ENCODE measurements at regions not wholly inside any gene's neighbourhood (a gene's known extent, or its start where the extent isn't known, plus 50 kb on each side); places are given as distances from the start of the nearest gene placed in this dataset.

DNA sequence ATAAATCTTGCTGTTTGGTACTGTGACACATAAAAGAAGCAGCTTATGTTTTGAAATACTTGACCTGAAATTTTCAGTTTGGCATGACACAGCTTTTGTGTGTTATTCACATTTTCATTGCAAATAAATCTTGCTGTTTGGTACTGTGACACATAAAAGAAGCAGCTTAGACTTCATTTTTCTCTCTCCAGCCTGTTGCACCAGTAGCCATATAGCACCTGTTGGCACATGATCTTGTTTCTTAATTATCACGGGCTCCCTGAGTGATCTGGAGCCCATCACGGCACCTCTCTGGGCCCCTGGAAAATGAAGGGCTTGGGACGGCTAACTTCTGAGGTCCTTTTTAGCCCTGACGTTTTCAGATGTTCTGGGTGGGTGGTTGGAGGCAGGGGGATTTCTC, 77.4 kb upstream of the SLCO3A1 start:
- Mint-ChIP-seq H3K4me1 (no peaks in the 10 kb centered on the region), H3K36me3 (ENCODE audit: low read depth) (no peaks in the 10 kb centered on the region), H3K27me3 (ENCODE audit: low read depth) (peaks cover 20% of the 10 kb centered on the region), H3K9me3 (no peaks in the 10 kb centered on the region), H3K27ac (ENCODE audit: unreplicated experiment) (no peak overlapping the region), H3K4me3 (no peak overlapping the region)
- no peak for DNase-seq (ENCODE audit: low read depth, low spot score)
- TF ChIP-seq, protein P1, sequence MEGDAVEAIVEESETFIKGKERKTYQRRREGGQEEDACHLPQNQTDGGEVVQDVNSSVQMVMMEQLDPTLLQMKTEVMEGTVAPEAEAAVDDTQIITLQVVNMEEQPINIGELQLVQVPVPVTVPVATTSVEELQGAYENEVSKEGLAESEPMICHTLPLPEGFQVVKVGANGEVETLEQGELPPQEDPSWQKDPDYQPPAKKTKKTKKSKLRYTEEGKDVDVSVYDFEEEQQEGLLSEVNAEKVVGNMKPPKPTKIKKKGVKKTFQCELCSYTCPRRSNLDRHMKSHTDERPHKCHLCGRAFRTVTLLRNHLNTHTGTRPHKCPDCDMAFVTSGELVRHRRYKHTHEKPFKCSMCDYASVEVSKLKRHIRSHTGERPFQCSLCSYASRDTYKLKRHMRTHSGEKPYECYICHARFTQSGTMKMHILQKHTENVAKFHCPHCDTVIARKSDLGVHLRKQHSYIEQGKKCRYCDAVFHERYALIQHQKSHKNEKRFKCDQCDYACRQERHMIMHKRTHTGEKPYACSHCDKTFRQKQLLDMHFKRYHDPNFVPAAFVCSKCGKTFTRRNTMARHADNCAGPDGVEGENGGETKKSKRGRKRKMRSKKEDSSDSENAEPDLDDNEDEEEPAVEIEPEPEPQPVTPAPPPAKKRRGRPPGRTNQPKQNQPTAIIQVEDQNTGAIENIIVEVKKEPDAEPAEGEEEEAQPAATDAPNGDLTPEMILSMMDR (conservative IDR thresholded peaks at IDR 0.05) = no peak

DNA sequence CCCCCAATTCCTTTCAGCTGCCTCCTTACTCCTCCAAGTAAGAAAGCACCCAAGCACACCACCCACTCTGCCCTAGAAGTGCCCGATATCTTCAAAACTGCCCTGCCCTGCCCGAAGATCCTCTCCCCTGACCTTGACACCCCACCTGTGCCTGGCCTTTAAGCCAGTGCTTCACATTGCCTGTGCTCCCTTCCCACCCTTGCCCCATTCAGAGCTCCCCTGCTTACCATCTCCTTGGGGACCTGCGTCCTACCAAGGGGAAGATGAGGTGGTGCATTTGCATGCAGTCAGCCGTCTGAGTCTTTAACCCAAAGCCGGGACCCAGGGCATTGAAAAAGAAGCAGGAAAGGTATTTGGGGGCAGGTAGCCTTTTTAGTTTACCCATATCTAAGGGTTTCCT, 73.5 kb upstream of the SLCO3A1 start:
- Mint-ChIP-seq H3K4me3 (no peak overlapping the region), H3K27me3 (ENCODE audit: low read depth) (peaks cover 20% of the 10 kb centered on the region)

GRCh38 chr15:91780387-91780786, 73.1 kb upstream of the SLCO3A1 start:
- Mint-ChIP-seq H3K4me1 (no peaks in the 10 kb centered on the region), H3K4me3 (no peak overlapping the region), H3K9me3 (no peaks in the 10 kb centered on the region), H3K27me3 (ENCODE audit: low read depth) (peaks cover 20% of the 10 kb centered on the region), H3K36me3 (ENCODE audit: low read depth) (no peaks in the 10 kb centered on the region), H3K27ac (ENCODE audit: unreplicated experiment) (no peak overlapping the region)
- TF ChIP-seq, protein P1 (conservative IDR thresholded peaks at IDR 0.05) = no peak
- no peak for DNase-seq (ENCODE audit: low read depth, low spot score)

More for the DNA sequence above, 73.5 kb upstream of the SLCO3A1 start:
- Mint-ChIP-seq H3K4me1 (no peaks in the 10 kb centered on the region), H3K27ac (ENCODE audit: unreplicated experiment) (no peak overlapping the region), H3K9me3 (no peaks in the 10 kb centered on the region), H3K36me3 (ENCODE audit: low read depth) (no peaks in the 10 kb centered on the region)
- TF ChIP-seq, protein P1 (conservative IDR thresholded peaks at IDR 0.05) = no peak
- no peak for DNase-seq (ENCODE audit: low read depth, low spot score)

- no peak for DNase-seq (ENCODE audit: low read depth, low spot score)
- H3K27ac Mint-ChIP-seq (ENCODE audit: unreplicated experiment) = no peak overlapping the region
- H3K36me3 Mint-ChIP-seq (ENCODE audit: low read depth) = no peaks in the 10 kb centered on the region
- no peaks in the 10 kb centered on the region for H3K4me1 Mint-ChIP-seq
- H3K4me3 Mint-ChIP-seq = no peak overlapping the region
- TF ChIP-seq, protein P1 (conservative IDR thresholded peaks at IDR 0.05) = no peak
- peaks cover 19% of the 10 kb centered on the region for H3K27me3 Mint-ChIP-seq (ENCODE audit: low read depth)
- no peaks in the 10 kb centered on the region for H3K9me3 Mint-ChIP-seq
These were observed 71.3 kb upstream of the SLCO3A1 start for GRCh38 chr15:91782221-91782620.

DNA sequence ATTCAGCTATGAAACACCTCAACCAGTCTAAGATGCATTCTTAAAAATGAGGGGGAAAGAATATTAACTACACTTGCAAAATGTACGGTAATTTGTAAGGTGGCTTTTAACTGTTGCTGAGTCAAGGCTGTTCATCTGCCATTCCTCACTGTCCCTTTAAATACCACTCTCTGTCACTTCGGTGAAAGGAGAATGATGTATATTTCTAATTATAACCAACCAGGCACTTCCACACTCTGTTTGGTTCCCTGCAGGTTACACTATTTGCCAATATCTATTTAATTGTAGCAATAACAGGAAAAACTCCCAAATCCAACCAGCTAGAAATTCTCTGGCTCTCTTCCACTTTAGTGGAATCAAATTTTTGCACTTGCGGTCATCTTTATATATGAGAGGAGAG, 70.5 kb upstream of the SLCO3A1 start:
- Mint-ChIP-seq H3K9me3 (no peaks in the 10 kb centered on the region), H3K4me3 (no peak overlapping the region), H3K4me1 (no peaks in the 10 kb centered on the region), H3K36me3 (ENCODE audit: low read depth) (no peaks in the 10 kb centered on the region), H3K27me3 (ENCODE audit: low read depth) (peaks cover 13% of the 10 kb centered on the region), H3K27ac (ENCODE audit: unreplicated experiment) (no peak overlapping the region)
- TF ChIP-seq, protein P1 (conservative IDR thresholded peaks at IDR 0.05) = no peak
- DNase-seq (ENCODE audit: low read depth, low spot score) = no peak

GRCh38 chr15:91783451-91783850, 70.1 kb upstream of the SLCO3A1 start:
- Mint-ChIP-seq H3K4me1 (no peaks in the 10 kb centered on the region), H3K4me3 (no peak overlapping the region), H3K27ac (ENCODE audit: unreplicated experiment) (no peak overlapping the region), H3K27me3 (ENCODE audit: low read depth) (peaks cover 11% of the 10 kb centered on the region), H3K36me3 (ENCODE audit: low read depth) (no peaks in the 10 kb centered on the region), H3K9me3 (no peaks in the 10 kb centered on the region)
- TF ChIP-seq, protein P1 (conservative IDR thresholded peaks at IDR 0.05) = no peak
- no peak for DNase-seq (ENCODE audit: low read depth, low spot score)

Data from neural crest cell (in vitro differentiated cells).